Nephron (organoid): ENCODE measurements at regions not wholly inside any gene's neighbourhood (a gene's known extent, or its start where the extent isn't known, plus 50 kb on each side); places are given as distances from the start of the nearest gene placed in this dataset.
A peak's percentile ranks its signal among the peaks of the same experiment; 100 is the strongest.

Experiments used
- H3K27ac Mint-ChIP-seq, 3 experiments: 2 replicates each; pipeline ENCODE4 v1.8.0; 2020; ENCODE audit warnings: mixed read lengths in 3 of 3, mild to moderate bottlenecking in 2 of 3, moderate library complexity in 1 of 3
- H3K27me3 Mint-ChIP-seq: 2 replicates; pipeline ENCODE4 v1.8.0; 2021; ENCODE audit warnings: low read depth, mild to moderate bottlenecking, moderate library complexity, mixed read lengths
- H3K36me3 Mint-ChIP-seq: 2 replicates; pipeline ENCODE4 v1.8.0; 2020; ENCODE audit warnings: low read depth, mixed read lengths
- H3K4me1 Mint-ChIP-seq: 2 replicates; pipeline ENCODE4 v1.8.0; 2020; ENCODE audit warnings: mixed read lengths
- H3K4me3 Mint-ChIP-seq, 3 experiments: 2 replicates each; pipeline ENCODE4 v1.8.0; 2020; ENCODE audit warnings: mild to moderate bottlenecking in 3 of 3, mixed read lengths in 3 of 3, moderate library complexity in 2 of 3
- H3K9me3 Mint-ChIP-seq: 2 replicates; pipeline ENCODE4 v1.8.0; 2020; ENCODE audit warnings: mixed read lengths
- CTCF ChIP-seq, 3 experiments: fragments of 200-600 bp; sonication (generic); IDR thresholded peaks; one replicate each; pipeline ENCODE4 v1.5.0; 2021; ENCODE audit warnings: antibody characterized with exemption in 3 of 3; ENCODE audit not compliant: unreplicated experiment in 3 of 3

GRCh38 chr6:80437801-80438200, 331.3 kb downstream of the BCKDHB start:
- TF ChIP-seq CTCF (IDR thresholded peaks at IDR 0.05; ENCODE audit: unreplicated experiment in 3 of 3) = no peak
- Mint-ChIP-seq H3K27me3 (no peaks in the 10 kb centered on the region), H3K36me3 (no peaks in the 10 kb centered on the region), H3K9me3 (no peaks in the 10 kb centered on the region), H3K27ac (peak overlapping the region in 2 of 3 experiments; percentile 19 to 24), H3K4me1 (peaks cover 17% of the 10 kb centered on the region), H3K4me3 (no peak overlapping the region)

- no peak overlapping the region for H3K4me3 Mint-ChIP-seq
- no peaks in the 10 kb centered on the region for H3K27me3 Mint-ChIP-seq
- TF ChIP-seq CTCF (IDR thresholded peaks at IDR 0.05; ENCODE audit: unreplicated experiment in 3 of 3) = no peak
- H3K27ac Mint-ChIP-seq = peak overlapping the region in 2 of 3 experiments; percentile 24 to 35
- H3K4me1 Mint-ChIP-seq = peaks cover 17% of the 10 kb centered on the region
- no peaks in the 10 kb centered on the region for H3K36me3 Mint-ChIP-seq
- no peaks in the 10 kb centered on the region for H3K9me3 Mint-ChIP-seq
Measured at GRCh38 chr6:80437221-80437620, 330.8 kb downstream of the BCKDHB start.

GRCh38 chr6:80436663-80437062, 330.2 kb downstream of the BCKDHB start:
- Mint-ChIP-seq H3K4me1 (peaks cover 17% of the 10 kb centered on the region), H3K27ac (no peak overlapping the region), H3K4me3 (no peak overlapping the region), H3K27me3 (no peaks in the 10 kb centered on the region), H3K9me3 (peaks cover 3% of the 10 kb centered on the region), H3K36me3 (no peaks in the 10 kb centered on the region)
- no peak for TF ChIP-seq CTCF (IDR thresholded peaks at IDR 0.05; ENCODE audit: unreplicated experiment in 3 of 3)

- no peaks in the 10 kb centered on the region for H3K27me3 Mint-ChIP-seq
- no peak overlapping the region for H3K4me3 Mint-ChIP-seq
- no peak overlapping the region for H3K27ac Mint-ChIP-seq
- no peak for TF ChIP-seq CTCF (IDR thresholded peaks at IDR 0.05; ENCODE audit: unreplicated experiment in 3 of 3)
- H3K36me3 Mint-ChIP-seq = no peaks in the 10 kb centered on the region
- H3K9me3 Mint-ChIP-seq = peaks cover 12% of the 10 kb centered on the region
- H3K4me1 Mint-ChIP-seq = peaks cover 17% of the 10 kb centered on the region
Measured at GRCh38 chr6:80435457-80435856, 329.0 kb downstream of the BCKDHB start.

- Mint-ChIP-seq H3K36me3 (no peaks in the 10 kb centered on the region), H3K9me3 (peaks cover 13% of the 10 kb centered on the region), H3K27ac (no peak overlapping the region), H3K4me1 (peaks cover 17% of the 10 kb centered on the region), H3K4me3 (no peak overlapping the region), H3K27me3 (no peaks in the 10 kb centered on the region)
- no peak for TF ChIP-seq CTCF (IDR thresholded peaks at IDR 0.05; ENCODE audit: unreplicated experiment in 3 of 3)
Measured at GRCh38 chr6:80434691-80435350, 328.4 kb downstream of the BCKDHB start.

- H3K27me3 Mint-ChIP-seq = peaks cover 3% of the 10 kb centered on the region
- no peak overlapping the region for H3K4me3 Mint-ChIP-seq
- H3K4me1 Mint-ChIP-seq = peaks cover 11% of the 10 kb centered on the region
- TF ChIP-seq CTCF (IDR thresholded peaks at IDR 0.05; ENCODE audit: unreplicated experiment in 3 of 3) = no peak
- H3K27ac Mint-ChIP-seq = no peak overlapping the region
- peaks cover 18% of the 10 kb centered on the region for H3K9me3 Mint-ChIP-seq
- H3K36me3 Mint-ChIP-seq = peaks cover 4% of the 10 kb centered on the region
Measured at GRCh38 chr6:80433673-80434025, 327.2 kb downstream of the BCKDHB start.
